GM19035 (cell line): ENCODE measurements at regions not wholly inside any gene's neighbourhood (a gene's known extent, or its start where the extent isn't known, plus 50 kb on each side); places are given as distances from the start of the nearest gene placed in this dataset.
"Not testable (repeated sequence)": the region's sequence is repeated elsewhere in the genome, so short reads cannot be mapped to it uniquely, and the experiment has no call there.

ENCODE experiments used
- ATAC-seq: cut with Tn5 transposase; IDR thresholded peaks from one replicate; pipeline ENCODE4 v1.9.1; 2021; ENCODE audit not compliant: unreplicated experiment

GRCh38 chr4:4134368-4134767 is 92.4 kb downstream of the OTOP1 start:
- ATAC-seq = not testable (repeated sequence)

GRCh38 chr4:4136621-4137020 is 90.1 kb downstream of the OTOP1 start:
- ATAC-seq = not testable (repeated sequence)
